Body of pancreas (tissue), 4 donors: ENCODE measurements at regions not wholly inside any gene's neighbourhood (a gene's known extent, or its start where the extent isn't known, plus 50 kb on each side); places are given as distances from the start of the nearest gene placed in this dataset.

Source experiments
- CTCF ChIP-seq, 7 experiments: fragments of 450-650 bp in 4 of 7; fragments of 200-600 bp in 3 of 7; sonication (generic) in 3 of 7; IDR thresholded peaks; one replicate each; pipeline ENCODE4 v1.5.1; 2016 to 2019; ENCODE audit warnings: antibody characterized with exemption in 7 of 7
- POLR2A ChIP-seq, 3 donors: fragments of 450-650 bp; IDR thresholded peaks; one replicate each; pipeline ENCODE4 v1.6.1; 2016; ENCODE audit warnings: antibody characterized with exemption in 3 of 3, mild to moderate bottlenecking in 2 of 3

- TF ChIP-seq CTCF (IDR thresholded peaks at IDR 0.05), result no peak
- TF ChIP-seq POLR2A (IDR thresholded peaks at IDR 0.05), result no peak
Observed at GRCh38 chr19:31761281-31761913, 412.2 kb upstream of the TSHZ3 start.
